ENCODE measurements at regions not wholly inside any gene's neighbourhood (a gene's known extent, or its start where the extent isn't known, plus 50 kb on each side); places are given as distances from the start of the nearest gene placed in this dataset.

DNA sequence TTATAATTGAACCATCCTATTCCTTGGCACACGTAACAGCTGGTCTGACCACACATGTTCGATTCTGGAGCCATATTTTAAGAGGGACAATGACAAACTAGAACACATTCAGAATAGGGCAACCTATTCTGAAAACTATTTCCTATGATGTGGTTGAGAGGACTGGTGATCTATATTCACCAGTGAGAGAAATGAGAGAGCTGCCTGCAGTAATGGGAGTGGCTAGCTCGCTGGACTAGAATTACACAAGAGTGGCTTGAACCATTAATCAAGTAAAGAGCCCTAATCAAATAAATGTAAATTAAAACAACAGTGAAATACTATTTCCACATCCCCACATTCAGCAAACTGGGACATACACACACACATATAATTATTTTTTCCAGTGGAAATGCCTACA lies 55.3 kb upstream of the LY86 start:
- no peak for DNase-seq

DNA sequence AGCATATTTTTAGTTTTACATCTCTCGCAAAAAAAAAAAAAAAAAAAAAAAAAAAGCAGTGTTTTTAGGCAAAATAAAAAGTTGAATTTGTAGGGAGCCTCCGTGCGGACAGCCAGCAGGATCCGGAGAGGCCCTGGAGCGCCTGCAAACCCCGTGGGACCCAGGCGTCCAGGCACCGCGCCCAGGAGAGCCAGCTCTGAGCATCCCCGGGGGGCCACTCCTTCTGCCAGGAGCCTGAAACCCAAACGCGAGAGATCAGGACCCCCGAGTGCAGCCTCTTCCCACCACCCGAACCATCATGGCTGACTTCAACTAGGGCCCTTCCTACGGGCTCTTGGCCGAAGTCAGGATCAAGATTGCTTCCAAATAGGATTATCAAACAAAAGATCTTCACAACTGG lies 54.1 kb upstream of the LY86 start:
- DNase-seq: no peak

DNA sequence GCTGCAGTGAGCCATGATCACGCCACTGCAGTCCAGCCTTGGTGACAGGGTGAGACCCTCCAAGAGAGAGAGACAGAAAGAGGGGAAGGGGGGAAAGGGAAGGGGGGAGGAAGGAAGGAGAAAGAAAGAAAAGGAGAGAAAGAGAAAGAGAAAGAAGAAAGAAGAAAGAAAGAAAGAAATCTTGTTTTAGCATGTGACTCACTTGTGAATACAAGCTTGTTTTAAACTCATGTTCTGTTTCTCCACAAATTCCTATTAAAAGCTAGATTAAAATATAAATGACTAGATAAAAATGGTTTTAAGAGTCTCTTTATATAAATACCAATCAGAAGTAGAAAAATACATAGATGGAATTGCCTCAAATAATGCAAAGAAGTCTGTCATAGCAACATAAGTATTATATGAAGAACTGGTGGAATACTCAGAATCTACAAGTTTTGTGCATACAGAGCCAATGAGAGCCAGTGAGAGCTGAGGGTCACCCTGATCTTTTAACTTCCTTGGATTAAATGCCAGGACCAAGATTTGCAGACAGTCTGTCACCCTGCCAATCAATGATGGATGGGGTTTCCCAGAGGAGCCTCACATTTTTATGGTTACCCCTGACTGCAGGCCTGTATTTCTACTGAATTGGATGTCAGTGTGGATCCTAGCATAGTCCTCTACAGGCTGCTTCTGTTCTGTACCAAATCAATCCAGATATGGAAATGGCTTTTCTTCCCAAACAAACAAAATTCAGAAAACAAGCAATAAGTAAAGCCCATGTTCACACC lies 50.8 kb upstream of the LY86 start:
- DNase-seq: no peak

DNA sequence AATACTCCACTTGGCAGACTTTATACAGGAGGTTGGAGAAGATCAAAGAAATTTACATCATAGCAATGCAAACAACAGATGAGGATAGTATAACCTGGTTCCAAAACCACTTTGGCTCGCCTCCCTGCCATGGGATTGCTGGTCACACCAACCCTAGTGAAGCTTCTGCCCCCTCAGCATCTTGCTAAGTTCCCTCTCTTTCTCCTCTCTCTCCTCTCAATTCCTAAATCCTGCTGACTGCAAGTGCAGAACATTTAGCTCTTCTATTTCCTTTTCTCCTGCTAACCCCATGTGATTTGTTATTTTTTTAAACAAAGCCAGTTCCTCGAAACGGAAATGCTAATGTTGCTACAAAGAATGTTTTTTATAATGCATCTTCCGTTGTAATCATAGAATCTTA lies 50.3 kb upstream of the LY86 start:
- DNase-seq: no peak
